ENCODE measurements at regions not wholly inside any gene's neighbourhood (a gene's known extent, or its start where the extent isn't known, plus 50 kb on each side); places are given as distances from the start of the nearest gene placed in this dataset.

DNA sequence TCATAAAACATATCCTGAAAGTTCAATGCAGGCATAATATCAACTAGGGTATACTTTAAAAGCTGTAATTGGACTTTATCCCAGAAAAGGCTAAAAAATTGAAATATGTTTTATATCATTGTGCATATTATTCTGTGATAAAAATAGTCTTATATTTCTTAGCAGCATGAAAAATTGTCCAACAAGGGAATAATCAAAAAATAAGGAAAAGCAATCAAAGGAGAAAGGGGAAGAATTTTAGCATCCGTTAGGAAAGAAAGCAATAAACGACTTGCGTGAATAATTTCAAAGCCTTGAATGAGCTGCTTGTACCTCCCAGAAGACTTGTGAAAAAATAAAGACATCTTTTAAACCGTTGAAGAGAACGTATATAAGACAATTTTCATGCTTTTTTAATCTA, 1369.8 kb upstream of the GBE1 start:
- Histone ChIP-seq H3K4me2 (no peak overlapping the region), H3K27ac (no peak overlapping the region), H3K4me1 (no peaks in the 10 kb centered on the region), H3K4me3 (no peak overlapping the region), H3K9me3 (no peaks in the 10 kb centered on the region)
- DNase-seq (ENCODE audit: low read depth in 1 of 2, low spot score in 1 of 2) (no peak), ATAC-seq (no peak), FAIRE-seq (no peak)
- no peak for TF ChIP-seq MAX (IDR thresholded peaks at IDR 0.05)
- no peak for TF ChIP-seq TP53 (CRISPR knock-in tag; IDR thresholded peaks at IDR 0.05)
- TF ChIP-seq HOXA7 (CRISPR knock-in tag; IDR thresholded peaks at IDR 0.05) = no peak
- POLR2A ChIA-PET = no interaction called here
- CTCF ChIA-PET = no interaction called here
- WGBS (ENCODE audit: missing lambda C conversion rate) = 52% methylated on average over 5 of the region's 5 CpGs

DNA sequence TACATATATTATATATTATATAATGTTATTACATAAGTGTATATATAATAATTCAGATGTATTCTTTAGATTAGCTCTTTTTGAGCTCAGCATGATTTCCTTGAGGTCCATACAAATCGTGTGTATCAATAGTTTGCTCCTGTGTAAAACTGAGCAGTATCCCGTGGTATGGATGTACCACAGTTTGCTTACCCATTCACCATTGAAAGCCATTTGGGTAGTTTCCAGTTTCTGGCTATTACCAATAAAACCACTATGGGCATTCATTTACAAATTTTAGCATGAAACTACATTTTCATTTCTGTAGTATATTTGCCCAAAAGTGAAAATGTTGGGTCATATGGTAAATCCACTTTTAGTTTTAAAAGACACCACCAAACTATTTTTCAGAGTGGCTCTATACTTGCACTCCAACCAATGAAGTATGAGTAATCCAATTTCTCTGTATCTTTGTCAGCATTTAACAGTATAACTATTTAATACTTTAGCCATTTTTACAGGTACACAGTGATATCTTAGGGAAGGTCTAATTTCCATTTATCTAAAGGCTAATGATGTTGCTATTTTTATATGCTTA, 1361.4 kb upstream of the GBE1 start:
- Histone ChIP-seq H3K4me2 (no peak overlapping the region), H3K4me1 (no peaks in the 10 kb centered on the region), H3K27ac (no peak overlapping the region), H3K4me3 (no peak overlapping the region), H3K9me3 (no peaks in the 10 kb centered on the region)
- no peak for TF ChIP-seq RFX5 (IDR thresholded peaks at IDR 0.05)
- TF ChIP-seq NFE2L2 (conservative IDR thresholded peaks at IDR 0.05; ENCODE audit: low read length) = no peak
- no peak for TF ChIP-seq FOSB (CRISPR knock-in tag; IDR thresholded peaks at IDR 0.05)
- TF ChIP-seq TFCP2L1 (CRISPR knock-in tag; IDR thresholded peaks at IDR 0.05) = no peak
- TF ChIP-seq, protein P1, sequence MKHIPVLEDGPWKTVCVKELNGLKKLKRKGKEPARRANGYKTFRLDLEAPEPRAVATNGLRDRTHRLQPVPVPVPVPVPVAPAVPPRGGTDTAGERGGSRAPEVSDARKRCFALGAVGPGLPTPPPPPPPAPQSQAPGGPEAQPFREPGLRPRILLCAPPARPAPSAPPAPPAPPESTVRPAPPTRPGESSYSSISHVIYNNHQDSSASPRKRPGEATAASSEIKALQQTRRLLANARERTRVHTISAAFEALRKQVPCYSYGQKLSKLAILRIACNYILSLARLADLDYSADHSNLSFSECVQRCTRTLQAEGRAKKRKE (CRISPR knock-in tag; IDR thresholded peaks at IDR 0.05; ENCODE audit: low read depth) = no peak
- no peak for TF ChIP-seq JUNB (IDR thresholded peaks at IDR 0.05)
- TF ChIP-seq, protein P2, sequence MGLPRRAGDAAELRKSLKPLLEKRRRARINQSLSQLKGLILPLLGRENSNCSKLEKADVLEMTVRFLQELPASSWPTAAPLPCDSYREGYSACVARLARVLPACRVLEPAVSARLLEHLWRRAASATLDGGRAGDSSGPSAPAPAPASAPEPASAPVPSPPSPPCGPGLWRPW (IDR thresholded peaks at IDR 0.05) = no peak
- TF ChIP-seq SREBF2 (IDR thresholded peaks at IDR 0.05) = no peak
- no peak for TF ChIP-seq E2F6 (IDR thresholded peaks at IDR 0.05; ENCODE audit: borderline replicate concordance, low read depth)
- CTCF ChIA-PET = no interaction called here
- DNase-seq (ENCODE audit: low read depth in 1 of 2, low spot score in 1 of 2) = no peak
- no peak for ATAC-seq
- POLR2A ChIA-PET = no interaction called here
- 17% methylated on average over 2 of the region's 2 CpGs for WGBS (ENCODE audit: missing lambda C conversion rate)
- FAIRE-seq = no peak

DNA sequence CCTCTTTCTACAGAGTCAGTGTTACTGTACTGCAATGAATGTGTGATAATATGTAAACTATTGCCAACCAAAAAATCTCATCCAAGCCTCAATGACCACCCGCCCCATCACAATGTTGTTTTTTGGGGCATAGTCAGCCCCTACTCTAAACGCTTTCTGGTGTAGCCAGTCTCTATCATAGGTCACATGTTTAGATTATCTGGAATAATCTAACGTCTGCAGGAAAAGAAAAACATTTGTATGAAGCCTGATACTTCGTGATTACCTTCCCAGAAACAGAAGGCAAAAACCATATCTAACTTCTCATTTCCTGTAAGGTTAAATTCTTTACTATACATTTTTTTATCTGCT, 1331.8 kb upstream of the GBE1 start:
- H3K4me2 ChIP-seq = no peak overlapping the region
- no peaks in the 10 kb centered on the region for H3K4me1 ChIP-seq
- WGBS (ENCODE audit: missing lambda C conversion rate) = 15% methylated on average over 4 of the region's 4 CpGs
- ChIA-PET CTCF (no interaction called here), POLR2A (no interaction called here)
- no peaks in the 10 kb centered on the region for H3K9me3 ChIP-seq
- no peak overlapping the region for H3K4me3 ChIP-seq
- DNase-seq (ENCODE audit: low read depth in 1 of 2, low spot score in 1 of 2) (no peak), FAIRE-seq (no peak), ATAC-seq (no peak)
- TF ChIP-seq, protein P3, sequence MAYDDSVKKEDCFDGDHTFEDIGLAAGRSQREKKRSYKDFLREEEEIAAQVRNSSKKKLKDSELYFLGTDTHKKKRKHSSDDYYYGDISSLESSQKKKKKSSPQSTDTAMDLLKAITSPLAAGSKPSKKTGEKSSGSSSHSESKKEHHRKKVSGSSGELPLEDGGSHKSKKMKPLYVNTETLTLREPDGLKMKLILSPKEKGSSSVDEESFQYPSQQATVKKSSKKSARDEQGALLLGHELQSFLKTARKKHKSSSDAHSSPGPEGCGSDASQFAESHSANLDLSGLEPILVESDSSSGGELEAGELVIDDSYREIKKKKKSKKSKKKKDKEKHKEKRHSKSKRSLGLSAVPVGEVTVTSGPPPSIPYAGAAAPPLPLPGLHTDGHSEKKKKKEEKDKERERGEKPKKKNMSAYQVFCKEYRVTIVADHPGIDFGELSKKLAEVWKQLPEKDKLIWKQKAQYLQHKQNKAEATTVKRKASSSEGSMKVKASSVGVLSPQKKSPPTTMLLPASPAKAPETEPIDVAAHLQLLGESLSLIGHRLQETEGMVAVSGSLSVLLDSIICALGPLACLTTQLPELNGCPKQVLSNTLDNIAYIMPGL (CRISPR knock-in tag; IDR thresholded peaks at IDR 0.05; ENCODE audit: borderline replicate concordance) = no peak
- TF ChIP-seq CTCF (IDR thresholded peaks at IDR 0.05) (no peak), ESRRA (IDR thresholded peaks at IDR 0.05; ENCODE audit: borderline replicate concordance, low read length) (no peak), RNF2 (IDR thresholded peaks at IDR 0.05; ENCODE audit: borderline replicate concordance, low read depth) (no peak), NFE2L2 (conservative IDR thresholded peaks at IDR 0.05; ENCODE audit: low read length) (no peak)
- no peak overlapping the region for H3K27ac ChIP-seq
